Renal pelvis (tissue), 1 donor: ENCODE measurements at regions not wholly inside any gene's neighbourhood (a gene's known extent, or its start where the extent isn't known, plus 50 kb on each side); places are given as distances from the start of the nearest gene placed in this dataset.

Experiments
- DNase-seq: peaks from one replicate; pipeline ENCODE4 v3.0.0-alpha.2; 2013

GRCh38 chr21:26412885-26413284 is 160.2 kb downstream of the CYYR1 start:
- no peak for DNase-seq

- DNase-seq: no peak
Measured at GRCh38 chr21:26409735-26410134, 163.4 kb downstream of the CYYR1 start.

DNA sequence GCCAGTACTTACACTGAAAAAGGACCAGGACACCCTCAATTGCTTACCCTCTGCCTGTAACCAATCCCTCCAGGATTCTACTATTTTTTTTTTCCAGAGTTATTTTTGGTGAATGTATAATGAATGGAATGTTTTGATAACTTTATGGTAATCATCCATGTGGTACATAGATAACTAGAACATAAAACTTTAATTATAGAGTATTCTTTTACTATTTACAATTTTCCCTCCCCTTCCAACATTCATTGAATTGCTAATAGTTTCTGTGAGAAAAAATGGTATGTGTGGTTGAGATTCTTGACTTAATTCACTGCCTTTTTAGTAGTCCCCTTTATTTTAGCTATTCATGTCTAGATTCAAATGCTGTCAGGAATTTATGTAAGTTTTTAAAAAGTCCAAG is 164.6 kb downstream of the CYYR1 start:
- DNase-seq: no peak

GRCh38 chr21:26406526-26406925 is 166.6 kb downstream of the CYYR1 start:
- no peak for DNase-seq

GRCh38 chr21:26405735-26406361 is 167.2 kb downstream of the CYYR1 start:
- no peak for DNase-seq

- DNase-seq: no peak
Measured at GRCh38 chr21:26405071-26405470, 168.0 kb downstream of the CYYR1 start.

DNA sequence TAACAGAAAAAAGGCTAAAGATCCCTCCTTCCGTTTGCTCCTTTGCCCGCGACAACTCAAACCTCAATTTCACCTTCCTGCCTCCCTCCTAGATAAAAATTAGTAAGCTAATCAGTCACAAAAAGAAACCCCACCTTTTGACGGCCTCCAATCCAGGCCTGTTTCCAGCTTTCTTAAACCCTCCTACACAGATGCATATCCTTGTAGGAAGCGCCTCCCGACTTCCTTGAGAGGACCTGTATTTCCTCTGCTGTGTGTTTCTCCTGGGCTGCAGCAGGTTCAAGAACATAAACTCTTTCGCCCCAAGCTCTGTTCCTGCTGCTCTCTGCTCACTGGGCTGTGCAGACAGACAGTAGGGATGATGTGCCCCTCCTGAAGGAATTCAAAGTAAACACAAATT is 168.8 kb downstream of the CYYR1 start:
- no peak for DNase-seq

DNA sequence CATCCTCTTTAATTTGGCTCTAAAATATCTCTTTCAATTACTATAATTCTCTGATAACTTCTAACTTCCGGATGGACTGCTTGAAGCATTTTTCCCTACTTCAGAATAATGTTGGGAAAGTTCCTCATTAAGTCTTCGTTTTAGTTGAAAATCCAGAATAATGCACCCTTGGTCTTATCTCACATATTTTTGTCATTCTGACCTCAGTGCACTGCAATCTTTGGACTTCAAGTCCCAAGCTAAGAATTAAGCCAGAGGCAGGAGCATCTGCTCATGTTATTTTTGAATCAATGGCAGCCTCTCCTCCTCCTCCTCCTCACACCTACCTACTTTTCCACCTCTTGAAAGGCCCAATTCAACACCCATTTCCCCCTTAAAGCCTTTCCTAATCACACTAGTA is 169.8 kb downstream of the CYYR1 start:
- no peak for DNase-seq

GRCh38 chr21:26397545-26397944 is 175.5 kb downstream of the CYYR1 start:
- DNase-seq: no peak

DNA sequence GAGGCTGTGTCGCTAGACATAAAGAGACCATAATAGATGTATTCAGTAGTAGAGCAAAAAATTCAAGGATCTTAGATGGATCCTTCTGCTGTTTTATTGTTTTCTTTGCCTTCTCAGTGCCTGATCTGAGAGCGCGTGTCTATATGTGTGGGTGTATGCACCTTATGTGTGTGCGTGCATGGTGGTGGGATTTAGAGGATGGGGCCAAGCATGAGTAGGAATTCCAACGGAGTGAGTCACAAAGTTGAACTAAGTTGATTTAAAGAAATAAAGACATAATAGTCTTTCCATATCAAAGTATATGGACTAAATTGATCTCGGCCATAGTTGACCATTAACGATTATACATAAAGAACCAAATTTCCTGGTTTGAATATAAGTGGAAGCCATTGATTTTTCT is 178.7 kb downstream of the CYYR1 start:
- DNase-seq: no peak

- no peak for DNase-seq
Measured at GRCh38 chr21:26391166-26391565, 181.9 kb downstream of the CYYR1 start.

GRCh38 chr21:26389971-26390641 is 183.0 kb downstream of the CYYR1 start:
- no peak for DNase-seq

DNA sequence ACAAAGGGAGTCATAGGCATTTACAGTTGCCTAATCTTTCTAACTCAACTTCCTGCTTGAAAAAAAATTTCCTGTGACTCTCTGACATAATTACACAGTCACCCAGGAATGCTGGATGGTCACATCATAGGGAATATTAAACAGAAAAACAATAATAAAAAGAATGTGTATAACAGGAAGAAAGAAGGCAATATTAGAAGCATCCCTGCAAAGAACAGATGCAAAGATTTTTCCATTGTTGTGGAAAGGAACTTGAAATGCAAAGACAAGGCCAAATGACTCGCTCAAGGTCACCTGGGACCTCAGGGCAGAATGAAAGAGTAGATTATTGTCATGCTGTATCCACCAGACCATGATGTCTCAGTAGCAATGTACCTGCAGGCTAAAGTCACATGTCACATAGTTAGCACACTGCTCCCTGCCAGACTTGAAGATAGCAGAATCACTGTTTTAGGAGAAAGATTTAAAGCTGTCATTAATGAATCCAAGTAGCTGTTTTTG is 184.3 kb downstream of the CYYR1 start:
- no peak for DNase-seq

- no peak for DNase-seq
Measured at GRCh38 chr21:26385721-26386120, 187.4 kb downstream of the CYYR1 start.

GRCh38 chr21:26379561-26379960 is 193.5 kb downstream of the CYYR1 start:
- no peak for DNase-seq

GRCh38 chr21:26377111-26377694 is 195.9 kb downstream of the CYYR1 start:
- DNase-seq: no peak

GRCh38 chr21:26374817-26375216 is 198.3 kb downstream of the CYYR1 start:
- DNase-seq: no peak

GRCh38 chr21:26368591-26369320 is 198.2 kb upstream of the APP start:
- DNase-seq: no peak

DNA sequence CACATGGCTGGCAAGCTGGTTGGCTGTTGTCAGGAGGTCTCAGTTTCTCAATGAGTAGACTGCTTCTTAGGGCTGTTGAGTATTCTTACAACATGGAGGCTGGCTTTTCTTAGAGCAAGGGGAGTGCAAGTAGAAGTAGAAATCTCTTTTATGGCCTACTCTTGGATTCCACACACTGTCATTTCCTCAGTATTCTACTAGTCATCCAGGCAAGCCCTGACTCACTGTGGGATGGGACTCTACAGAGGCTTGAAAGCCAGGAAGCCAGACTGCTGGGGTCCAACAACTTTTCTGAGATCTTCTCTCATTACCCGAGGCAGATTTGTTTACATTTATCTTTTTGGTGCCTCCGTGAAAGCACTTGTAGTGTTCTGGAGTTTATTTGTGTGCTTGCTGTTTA is 196.2 kb upstream of the APP start:
- DNase-seq: no peak

DNA sequence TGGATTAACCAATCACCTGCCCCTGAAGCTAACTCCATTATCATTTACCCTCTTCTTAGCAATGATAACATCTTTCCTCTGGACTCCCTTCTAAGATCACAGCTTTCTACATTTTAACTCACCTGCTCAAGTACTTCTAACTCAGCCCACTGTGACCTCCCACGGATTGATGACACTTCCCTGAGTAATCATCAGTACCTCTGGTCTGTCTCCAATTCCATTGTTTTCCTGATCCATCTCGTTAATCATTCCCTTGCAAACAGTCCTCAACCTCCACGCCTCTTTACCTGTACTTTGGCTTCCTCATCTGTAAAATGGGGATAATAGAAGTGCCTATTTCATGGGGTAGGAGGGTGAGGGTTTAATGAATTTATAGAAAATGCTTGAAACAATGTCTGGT is 195.3 kb upstream of the APP start:
- DNase-seq: no peak

- no peak for DNase-seq
Measured at GRCh38 chr21:26351661-26352060, 181.1 kb upstream of the APP start.

DNA sequence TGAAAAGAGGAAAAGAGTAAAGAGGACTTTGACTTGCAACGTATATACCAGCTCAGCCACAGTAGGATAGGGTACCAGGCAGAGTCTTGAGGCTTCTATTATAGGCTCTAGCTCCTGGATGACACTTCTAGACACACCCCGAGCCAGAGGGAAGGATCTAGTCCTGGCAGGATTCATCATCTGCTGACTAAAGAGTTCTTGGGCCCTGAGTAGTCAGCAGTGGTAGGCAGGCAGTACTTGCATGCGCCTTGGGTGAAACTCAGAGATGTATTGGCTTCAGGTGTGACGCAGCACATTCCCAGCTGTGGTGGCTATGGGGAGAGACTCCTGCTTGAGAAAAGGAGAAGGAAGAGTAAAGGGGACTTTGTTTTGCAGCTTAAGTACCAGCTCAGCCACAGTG is 162.3 kb upstream of the APP start:
- no peak for DNase-seq
